PC-3 (cell line): ENCODE measurements at regions not wholly inside any gene's neighbourhood (a gene's known extent, or its start where the extent isn't known, plus 50 kb on each side); places are given as distances from the start of the nearest gene placed in this dataset.

Source experiments
- CTCF ChIP-seq: fragments of 300-600 bp; sonication (generic); conservative IDR thresholded peaks from 2 replicates; pipeline ENCODE4 v1.5.1; 2017; ENCODE audit warnings: antibody characterized with exemption, low read depth, mild to moderate bottlenecking, low read length
- EZH2phosphoT487 ChIP-seq: fragments of 300-600 bp; sonication (generic); IDR thresholded peaks from 2 replicates; pipeline ENCODE4 v1.6.1; 2018; ENCODE audit warnings: mild to moderate bottlenecking, antibody characterized with exemption, low read length, borderline replicate concordance

GRCh38 chr3:5787861-5788488, 600.5 kb downstream of the EDEM1 start:
- TF ChIP-seq EZH2phosphoT487 (no peak), CTCF (peak; percentile 59)
